Astrocyte of the hippocampus (primary cell): ENCODE measurements at regions not wholly inside any gene's neighbourhood (a gene's known extent, or its start where the extent isn't known, plus 50 kb on each side); places are given as distances from the start of the nearest gene placed in this dataset.
"Not testable (repeated sequence)": the region's sequence is repeated elsewhere in the genome, so short reads cannot be mapped to it uniquely, and the experiment has no call there.

Experiments
- DNase-seq: peaks from one replicate; pipeline ENCODE4 v3.0.0; 2011; ENCODE audit warnings: low read depth, low spot score

DNA sequence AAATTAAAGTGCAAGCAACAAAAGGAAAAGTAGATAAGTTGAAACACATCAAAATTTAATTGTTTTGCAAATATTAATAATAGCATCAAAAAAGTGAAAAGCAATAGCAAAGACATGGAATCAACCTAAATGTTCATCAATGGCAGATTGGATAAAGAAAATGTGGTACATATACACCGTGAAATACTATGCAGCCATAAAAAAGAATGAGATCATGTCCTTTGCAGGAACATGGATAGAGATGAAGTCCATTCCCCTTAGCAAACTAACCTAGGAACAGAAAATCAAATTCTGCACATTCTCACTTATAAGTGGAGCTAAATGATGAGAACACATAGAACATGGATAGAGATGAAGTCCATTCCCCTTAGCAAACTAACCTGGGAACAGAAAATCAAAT is 67.2 kb upstream of the SMAD3 start:
- DNase-seq, result not testable (repeated sequence)

DNA sequence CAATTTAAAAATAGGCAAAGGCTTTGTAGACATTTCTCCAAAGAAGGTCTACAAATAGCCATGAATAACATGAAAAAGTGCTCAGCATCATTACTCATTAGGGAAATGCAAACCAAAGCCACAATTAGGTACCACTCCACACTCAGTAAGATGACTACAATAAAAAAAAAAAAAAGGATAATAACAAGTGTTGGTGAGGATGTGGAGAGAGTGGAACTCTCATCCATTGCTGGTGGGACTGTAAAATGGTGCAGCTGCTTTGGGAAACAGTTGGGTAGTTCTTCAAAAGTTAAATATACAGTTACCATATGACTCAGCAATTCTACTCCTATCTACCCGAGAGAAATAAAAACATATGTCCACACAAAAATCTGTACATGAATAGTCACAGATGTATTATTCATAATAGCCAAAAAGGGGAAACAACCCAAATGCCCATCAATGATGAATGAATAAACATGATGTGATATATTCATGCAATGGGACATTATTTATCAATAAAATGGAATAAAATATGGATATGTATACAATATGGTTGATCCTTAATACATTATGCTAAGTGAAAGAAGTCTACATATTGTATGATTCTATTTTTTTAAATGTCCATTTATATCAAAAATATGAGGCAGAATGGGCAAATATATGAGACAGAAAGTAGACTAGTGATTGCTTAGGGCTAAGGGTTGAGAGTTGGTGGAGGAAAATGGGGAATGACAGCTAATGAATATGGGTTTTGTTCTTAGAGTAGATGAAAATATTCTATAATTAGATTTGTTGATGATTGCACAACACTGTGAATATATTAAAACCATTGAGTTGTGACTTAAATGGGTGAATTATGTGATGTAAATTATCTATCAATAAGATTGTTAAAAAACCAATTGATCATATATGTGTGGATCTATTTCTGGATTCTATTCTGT is 66.1 kb upstream of the SMAD3 start:
- no peak for DNase-seq

DNA sequence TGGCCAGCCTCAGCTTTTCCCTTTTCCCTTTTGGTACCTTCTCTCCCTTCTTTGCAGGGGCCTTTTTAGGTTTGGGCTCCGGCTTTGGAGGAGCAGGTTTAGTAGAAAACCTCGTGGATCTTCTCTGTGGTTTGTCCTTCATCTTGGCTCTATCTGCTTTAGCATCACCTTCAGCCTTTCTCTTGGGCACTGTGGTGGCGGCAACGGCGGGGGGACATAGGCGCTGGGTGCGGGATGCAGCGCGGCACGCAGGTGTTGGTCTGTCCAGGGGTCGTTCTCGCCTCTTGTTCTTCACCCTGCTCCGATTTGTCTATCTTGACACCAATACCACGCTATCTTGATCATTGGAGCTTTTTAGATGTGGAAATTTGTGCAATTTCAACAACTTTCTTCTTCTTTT is 64.5 kb upstream of the SMAD3 start:
- no peak for DNase-seq

DNA sequence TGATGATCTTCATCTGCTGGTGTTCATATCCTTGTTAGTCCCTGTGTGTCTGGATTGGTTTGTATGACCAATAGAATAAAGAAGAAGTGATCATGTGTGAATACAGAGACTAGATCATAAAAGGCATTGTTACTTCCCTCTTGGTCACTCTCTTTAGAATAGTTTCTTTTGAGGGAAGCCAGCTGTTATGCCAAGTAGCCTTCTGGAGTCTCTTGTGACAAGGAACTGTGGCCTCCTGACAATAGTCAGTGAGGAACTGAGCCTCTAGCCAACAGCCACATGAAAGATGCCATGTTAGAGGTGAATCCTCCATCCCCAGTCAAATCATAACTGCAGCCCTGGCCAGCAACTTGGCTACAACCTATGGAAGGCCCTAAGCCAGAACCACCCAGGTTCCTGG is 63.0 kb upstream of the SMAD3 start:
- no peak for DNase-seq

DNA sequence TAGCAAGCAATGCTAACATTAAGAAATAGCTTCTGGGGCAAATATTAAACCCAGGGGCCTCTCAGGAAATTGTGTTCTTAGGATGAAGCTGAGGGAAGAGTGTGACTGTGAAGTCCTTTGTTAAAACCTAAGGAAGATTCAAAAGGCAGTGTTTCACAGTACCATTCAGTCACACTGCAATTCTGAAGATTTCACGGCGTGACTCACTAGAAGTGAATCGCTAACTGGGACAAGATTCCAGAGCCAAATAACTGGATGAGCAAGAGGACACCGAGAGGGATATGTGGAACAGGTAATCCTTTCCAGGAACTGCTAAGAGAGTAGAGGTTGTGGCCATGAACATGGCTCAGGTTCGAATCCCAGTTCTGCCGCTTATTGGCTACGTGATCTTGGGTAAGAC is 61.8 kb upstream of the SMAD3 start:
- DNase-seq, result peak; percentile 25

DNA sequence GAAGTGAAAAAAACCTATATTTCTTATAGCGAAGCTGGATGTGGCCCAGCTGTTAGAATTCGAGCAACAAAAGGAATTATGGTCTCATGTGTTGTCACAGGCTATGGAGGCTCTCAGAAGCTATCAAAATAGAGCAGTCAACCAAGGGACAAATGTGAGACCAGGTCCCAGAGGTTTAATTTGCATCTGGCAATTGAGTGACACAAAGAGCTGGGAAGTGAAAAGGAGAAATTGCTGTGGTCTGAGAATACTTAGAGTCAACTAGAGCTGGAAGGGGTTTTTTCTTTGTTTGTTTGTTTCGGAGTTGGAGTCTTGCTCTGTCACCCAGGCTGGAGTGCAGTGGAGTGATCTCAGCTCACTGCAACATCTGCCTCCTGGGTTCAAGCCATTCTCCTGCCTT is 61.3 kb upstream of the SMAD3 start:
- no peak for DNase-seq

DNA sequence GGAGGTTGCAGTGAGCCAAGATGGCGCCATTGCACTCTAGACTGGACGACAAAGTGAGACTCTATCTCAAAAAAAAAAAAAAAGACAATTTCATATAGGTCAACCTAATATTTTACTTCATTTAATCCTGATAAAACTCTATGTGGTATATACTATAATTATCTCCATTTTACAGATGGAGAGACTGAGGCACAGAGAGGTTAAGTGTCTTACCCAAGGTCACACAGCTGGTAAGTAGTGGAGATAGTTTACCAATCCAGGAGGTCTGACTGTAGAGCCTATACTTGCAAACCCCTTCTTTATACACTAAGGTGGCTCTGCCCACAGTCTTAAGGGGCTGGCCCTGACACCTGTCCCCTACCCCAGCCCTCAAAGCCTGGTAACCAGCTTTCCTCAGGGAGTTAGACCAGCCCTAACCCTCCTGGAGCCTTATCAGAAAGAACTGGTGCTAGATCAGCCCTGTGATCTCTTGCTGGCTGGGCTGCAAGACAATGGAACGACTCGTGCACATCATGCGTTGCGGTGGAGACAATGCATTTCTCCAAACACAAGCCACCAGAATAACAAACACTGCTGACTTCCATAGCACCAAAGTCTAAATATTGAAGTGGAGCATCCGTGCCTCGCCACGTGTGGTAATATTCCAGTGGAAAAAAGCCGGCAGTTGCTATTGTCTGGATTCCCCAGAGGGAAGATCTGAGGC is 60.0 kb upstream of the SMAD3 start:
- no peak for DNase-seq

DNA sequence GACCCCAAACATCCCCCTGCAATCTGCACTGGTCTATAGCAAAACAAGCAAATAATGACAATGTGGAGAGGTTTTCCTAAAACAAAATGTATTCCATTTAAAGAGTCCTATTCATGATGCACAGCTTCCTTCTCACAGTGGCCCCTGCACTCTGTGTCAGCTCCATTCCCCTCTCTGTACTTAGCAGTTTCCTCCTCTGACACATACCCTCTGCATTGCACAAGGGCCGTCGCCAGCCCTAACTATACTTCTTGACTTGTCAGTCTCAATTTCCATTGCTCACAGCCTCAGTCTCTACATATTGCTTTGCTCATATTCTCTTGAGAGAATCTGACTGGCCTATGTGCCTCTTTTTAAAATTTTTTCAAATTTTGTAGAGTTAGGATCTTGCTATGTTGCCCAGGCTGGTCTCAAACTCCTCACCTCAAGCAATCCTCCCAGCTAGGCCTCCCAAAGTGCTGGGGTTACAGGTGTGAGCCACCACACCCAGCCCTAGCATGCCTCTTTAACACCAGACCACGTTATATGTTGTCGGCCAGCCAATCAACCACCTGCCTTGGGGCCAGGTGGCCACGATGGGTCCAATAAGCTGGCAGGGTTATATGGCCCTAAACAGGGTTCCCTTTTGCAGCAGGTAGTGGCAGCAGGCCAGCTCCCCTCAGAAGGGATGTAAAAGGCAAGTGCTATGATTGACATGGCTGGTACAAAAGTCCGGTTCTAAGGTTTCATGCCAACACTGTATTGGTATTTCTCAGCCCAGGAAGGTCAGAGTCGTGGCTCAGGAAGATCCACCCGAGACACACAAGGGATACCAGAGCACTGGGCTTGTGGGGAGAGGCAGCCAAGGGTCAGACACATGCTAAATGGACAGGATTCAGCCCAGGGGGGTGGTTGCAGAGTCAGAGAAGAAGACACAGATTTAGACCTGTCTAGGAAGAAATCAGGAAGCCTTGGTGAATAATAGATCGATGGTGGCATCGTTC is 59.0 kb upstream of the SMAD3 start:
- no peak for DNase-seq

DNA sequence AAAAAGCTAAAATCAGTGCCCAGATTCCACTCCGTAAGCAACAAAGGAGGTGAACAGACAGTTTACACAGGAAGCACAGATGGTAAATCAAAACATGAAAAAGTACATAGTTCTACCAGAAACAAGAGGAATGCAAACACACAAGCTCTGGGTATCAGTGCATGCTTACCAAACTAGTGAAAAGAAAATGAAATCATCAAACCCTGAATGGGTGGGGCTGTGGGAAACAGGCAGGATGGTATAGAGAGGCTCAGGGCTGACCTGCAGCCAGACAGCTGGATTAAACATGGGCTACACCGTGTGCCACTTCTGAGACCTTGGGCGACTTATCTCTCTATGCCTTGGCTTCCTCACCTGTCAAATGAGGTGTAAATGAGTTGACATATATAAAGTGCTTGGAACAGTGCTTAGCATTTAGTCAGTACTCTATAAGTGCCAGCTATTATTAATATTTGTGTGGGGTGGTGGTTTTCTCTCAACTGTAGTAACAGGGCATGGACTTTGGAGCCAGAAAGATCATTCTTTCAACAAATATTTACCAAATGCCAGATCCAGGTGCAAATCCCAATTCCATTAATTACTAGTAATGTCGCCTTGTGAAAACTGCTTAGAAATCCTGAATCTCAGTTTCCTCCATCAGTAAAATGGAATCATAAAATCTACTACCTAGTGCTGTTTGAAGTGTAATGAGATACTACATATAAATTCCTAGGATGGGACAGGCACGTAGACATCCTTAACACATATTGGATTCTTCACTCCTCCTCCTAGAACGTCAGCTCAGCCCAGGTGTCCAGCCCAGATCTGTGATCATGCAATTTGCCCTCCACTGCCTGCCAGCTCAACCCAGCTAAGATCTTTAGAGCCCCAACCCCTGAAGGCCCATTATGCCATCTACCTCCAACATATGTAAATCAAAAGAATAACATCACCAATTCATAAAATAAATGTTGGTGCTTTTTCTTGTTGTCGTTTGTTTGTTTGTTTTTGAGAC is 55.5 kb upstream of the SMAD3 start:
- DNase-seq, result no peak

DNA sequence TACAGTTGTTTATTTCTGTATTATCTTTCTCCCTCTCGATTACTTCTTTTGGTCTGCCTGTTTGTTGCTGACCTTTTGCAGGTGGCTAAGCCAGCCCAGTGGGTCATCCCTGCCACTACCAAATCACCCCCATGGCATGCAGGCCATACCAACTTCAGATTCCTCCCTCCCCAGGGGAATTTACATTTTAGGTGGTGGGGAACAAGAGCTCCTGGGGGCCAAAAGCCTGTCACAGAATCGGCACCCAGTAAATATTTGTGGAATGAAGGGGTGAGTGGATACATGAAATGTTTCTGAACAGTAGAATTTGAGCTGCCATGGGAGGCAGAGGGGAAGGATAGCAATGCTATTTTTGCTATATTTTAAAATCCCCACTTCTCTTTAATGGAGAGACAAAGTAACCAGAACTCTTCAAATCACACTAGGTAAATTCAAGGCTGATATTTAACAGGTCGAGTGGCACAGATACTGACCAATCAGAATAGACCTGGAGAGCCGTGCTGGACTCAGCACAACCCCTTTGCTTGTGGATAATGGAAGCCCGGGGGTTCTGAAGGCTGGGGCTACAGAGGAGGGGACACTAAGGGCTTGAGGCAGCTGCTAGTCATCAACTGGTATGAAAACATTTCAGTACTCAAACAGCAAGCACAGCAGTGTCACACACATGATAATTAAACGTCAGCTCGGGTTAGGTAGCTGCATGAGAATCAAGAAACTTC is 54.3 kb upstream of the SMAD3 start:
- DNase-seq, result peak; percentile 62

DNA sequence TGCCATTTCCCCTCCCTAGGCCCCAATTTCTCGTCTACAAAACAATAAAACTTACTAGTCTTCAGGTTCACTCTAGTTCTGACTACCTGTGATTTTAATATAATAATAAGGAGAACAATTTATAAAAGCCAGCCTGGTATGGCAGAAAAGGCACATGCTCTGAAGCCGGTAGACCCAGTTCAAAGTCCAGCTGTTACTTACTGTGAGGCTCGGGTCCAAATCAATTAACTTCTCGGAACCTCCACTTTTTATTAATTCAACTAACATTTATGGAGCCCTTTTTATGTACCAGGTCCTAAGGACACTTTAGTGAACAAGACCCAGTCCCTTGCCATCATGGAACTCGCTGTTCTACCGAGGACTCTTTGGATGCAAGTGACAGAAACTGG is 53.8 kb upstream of the SMAD3 start:
- DNase-seq, result no peak

DNA sequence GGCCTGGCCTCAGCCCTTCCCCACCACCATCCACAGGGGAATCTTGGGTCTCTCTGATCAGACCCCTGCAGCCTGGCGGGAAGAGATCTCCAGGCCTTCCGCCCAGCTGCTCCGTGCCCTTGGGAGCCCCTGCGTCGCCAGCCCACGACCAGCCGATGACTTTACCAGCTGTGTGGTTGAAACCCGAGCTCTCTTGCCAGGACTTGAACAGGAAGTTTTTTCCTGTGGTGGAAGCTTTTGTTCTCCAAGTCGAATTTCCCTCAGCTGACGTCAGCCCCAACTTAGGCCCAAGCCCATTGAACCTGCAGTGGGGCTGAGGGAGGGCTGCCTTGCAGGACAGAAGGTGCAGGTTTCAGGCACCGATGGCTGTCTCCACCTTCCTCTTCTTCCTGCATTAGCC is 51.7 kb upstream of the SMAD3 start:
- peak; percentile 91 for DNase-seq
